ENCODE measurements at regions not wholly inside any gene's neighbourhood (a gene's known extent, or its start where the extent isn't known, plus 50 kb on each side); places are given as distances from the start of the nearest gene placed in this dataset.

DNA sequence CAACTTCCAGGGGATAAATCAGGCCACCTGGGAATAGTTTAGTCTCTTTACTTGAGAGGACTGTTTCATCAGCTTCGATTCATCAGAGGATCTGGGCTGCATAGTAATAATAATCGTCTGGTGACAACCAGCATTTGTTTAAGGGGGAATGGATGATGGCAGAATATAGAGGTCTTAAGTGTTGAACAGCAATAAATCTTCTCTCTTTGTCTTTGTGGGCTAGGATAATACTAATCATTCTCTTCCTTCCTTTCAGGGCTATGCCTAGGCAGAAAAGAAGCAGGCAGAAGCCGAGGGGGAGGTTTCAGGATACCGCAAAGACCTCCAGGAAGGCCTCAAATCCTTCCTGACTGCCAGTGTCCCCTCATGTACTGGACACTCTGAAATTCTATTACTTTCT, 150.4 kb upstream of the GAREM1 start:
- no peak for DNase-seq

GRCh38 chr18:32618546-32618945, 147.9 kb upstream of the GAREM1 start:
- no peak for DNase-seq

GRCh38 chr18:32613821-32614220, 143.1 kb upstream of the GAREM1 start:
- no peak for DNase-seq

DNA sequence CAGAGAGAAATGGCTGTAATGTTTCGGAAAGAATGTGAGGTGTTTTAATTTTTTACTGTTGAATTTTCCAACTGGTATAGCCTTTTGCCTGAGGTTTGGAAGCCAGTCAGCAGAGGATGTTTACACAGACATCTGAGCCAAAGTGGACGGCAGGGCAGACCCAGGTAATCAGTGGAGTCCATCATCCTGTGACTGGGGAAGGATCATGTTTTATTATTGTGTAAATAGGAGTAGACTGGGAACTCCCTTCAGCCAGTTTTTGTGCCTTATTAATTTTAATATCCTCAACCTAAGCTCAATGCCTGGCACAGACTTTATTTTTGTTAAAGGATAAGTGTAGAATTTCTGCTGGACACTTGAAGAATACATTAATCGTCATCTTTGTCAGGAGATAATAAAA, 142.0 kb upstream of the GAREM1 start:
- peak; percentile 95 for DNase-seq

- DNase-seq = no peak
These were observed 139.5 kb upstream of the GAREM1 start for GRCh38 chr18:32610176-32610575.

- no peak for DNase-seq
These were observed 137.1 kb upstream of the GAREM1 start for GRCh38 chr18:32607816-32608215.

GRCh38 chr18:32598144-32598543, 127.5 kb upstream of the GAREM1 start:
- DNase-seq = no peak

DNA sequence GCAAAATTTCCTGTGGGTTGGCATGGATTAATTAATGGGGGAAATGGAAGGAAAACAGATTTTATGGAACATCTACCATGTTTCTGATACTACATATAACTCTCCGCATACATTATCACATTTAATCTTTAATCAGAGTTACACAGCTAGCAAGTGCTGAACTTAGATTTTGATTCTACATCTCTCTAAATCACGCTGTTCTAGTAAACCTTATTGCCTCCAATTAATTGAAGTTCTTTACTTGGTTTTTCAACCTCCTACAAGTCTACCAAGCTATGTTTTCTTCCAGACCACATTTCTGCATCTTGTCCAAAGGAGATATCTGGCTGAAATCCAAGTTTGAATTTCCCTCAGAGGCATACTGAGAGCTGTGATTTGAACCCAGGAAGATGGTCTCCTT, 125.8 kb upstream of the GAREM1 start:
- DNase-seq = no peak

DNA sequence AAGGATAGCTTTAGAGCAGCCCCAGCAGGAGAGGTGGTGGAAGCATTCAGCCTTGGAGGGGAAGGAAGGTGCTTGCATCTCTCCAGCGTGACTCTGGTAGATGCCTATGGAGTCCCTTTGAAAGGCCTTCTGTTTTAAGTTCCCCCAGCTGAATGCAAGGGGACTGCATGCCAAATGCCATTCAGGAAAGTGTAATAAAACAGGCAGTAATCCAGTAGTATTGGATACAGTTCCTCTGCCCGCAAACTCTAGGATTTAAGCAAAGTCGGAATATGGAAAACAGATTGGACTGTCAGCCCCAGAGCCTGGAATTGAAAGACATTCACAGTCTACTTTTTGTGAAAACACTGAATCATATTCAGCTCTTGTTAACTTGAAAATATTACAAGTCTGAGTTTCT, 125.2 kb upstream of the GAREM1 start:
- DNase-seq = no peak

DNA sequence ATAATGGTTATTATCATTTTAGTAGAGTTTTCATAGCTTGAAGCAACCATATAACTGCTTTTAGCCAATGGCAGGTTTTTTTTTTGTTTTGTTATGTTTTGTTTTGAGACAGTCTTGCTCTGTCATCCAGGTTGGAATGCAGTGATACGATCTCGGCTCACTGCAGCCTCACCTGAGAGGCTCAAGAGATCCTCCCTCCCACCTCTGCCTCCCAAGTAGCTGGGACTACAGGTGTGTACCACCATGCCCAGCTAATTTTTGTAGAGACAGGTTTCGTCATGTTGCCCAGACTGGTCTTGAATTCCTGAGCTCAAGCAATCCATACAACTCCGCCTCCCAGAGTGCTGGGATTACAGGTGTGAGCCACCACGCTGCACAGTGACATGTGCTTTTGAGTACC, 117.5 kb upstream of the GAREM1 start:
- DNase-seq = no peak

DNA sequence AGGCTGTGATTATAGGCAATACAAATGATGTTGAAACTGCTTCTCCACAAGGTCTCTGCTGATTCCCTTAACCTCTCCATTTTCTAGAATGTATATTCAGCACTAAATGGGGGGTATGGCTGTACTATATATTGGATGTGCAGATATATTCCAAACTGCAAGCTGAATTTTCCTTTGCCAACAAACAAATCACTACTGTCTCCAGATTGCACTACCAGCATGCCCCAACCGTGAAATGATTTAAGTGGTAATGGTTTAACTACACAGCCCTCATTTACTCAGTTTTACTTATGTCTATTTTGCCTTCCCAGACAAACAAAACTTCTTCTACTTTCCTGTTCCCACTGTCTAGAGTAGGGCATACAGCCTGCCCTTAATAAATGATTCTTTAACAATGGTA, 112.7 kb upstream of the GAREM1 start:
- DNase-seq = no peak

GRCh38 chr18:32582455-32582854, 111.8 kb upstream of the GAREM1 start:
- no peak for DNase-seq

DNA sequence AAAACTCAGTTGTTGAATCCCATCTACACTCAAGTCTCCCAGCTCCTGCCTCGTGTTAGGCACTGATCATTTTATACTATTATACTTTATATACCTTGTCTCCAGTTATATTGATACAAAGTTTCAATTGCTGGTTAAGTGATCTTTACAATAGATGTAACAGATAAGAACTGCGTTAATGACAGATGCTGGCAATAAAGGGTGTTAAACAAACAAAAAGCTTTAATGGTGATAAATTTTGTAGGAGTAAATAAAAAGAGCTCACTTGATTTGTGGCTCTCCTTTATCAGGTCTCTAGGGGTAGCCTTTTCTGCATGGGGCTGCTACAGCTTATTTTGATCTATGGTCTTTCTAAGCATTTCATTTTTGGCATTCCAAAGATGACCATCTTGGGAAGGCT, 106.9 kb upstream of the GAREM1 start:
- DNase-seq = peak; percentile 78

DNA sequence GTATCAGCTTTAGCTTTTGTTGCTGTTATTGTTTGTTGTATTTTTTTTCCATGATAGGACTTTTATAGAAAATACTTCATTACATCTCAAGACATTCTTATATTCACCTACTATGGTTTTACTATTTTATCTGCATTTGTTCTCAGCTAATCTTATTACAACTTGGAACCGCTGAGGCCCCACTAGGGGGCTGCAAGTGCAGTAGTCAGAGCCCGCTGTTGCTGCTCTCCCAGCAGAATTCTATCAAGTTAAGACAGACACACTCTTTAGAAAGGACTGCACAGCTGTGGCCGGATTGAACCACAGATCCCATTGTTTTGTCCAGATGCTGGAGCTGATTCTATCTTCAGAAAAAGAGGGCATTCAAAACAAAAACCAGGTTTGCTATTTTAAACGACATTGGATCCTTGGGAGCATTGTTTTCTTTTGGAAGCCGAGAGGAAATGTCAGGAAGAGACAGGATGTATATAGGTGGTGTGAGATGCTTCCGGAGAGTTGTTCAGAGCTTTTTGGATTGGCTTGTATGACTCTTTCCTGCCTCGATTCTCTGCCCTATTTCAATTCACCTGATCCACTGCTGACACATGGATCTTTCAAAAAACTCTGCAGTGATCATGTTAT, 105.7 kb upstream of the GAREM1 start:
- no peak for DNase-seq

GRCh38 chr18:32566960-32567359, 96.3 kb upstream of the GAREM1 start:
- no peak for DNase-seq

- DNase-seq = no peak
These were observed 83.1 kb upstream of the GAREM1 start for GRCh38 chr18:32553640-32554365.

DNA sequence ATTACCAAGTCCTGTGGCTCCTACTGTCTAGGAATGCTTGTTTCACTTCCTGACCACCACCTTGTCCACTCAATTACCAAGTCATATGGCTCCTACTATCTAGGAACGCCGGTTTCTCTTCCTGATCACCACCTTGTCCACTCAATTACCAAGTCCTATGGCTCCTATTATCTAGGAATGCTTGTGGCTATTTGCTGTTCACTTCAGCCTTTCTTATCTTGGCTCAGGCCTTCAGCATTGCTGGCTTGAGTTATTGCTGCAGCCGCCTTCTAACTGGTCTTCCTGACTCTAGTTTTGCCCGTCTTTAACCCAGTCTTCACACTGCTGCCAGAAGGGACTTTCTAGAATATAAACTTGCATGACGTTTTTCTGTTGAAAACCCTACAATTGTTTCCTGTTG, 82.5 kb upstream of the GAREM1 start:
- DNase-seq = no peak

DNA sequence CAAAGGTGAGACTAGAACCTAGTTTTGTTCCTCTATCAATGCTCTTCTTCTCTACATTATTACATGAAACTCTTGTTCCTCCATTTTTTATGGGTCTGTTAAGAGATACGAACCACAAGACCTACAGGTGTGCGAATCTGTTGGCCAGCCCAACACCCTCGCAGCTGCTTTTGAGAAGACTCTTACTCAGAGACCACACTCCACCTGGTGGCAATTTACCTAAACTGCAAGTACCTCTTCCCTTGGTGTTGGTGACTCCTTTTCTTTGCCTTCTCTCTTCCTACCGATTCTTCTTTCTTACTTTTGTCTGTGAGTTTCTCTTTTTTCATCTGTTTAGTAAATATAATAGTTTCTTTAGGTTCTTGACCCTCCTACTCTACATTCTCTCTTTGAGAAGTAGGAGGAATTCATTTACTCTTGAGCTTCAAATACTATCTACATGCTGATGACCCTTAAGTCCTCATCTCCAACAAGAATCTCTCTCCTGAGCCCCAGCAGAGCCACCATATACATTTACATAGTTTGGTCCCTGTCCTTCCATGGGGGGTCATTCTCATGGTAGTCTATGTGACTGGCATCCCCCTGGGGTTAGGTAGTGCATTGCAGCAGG, 81.8 kb upstream of the GAREM1 start:
- DNase-seq = peak; percentile 94

DNA sequence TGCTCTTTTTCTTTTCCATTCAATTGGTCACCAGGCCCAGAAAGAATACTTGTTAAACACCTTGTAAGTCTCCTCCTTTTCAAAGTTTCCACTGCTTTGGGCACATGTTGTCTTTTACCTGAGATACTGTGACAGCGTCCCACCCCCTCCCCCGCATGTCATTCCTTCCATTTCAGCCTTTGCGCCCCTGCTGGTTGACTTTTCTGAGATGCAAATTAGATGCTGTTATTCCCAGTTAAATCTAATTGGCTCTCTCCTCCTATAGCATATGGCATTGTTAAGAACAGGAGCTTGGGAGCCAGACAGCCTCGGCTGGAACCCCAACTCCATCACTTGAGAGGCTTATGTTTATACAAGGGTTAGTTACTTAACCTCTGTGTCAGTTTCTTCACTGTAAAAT, 80.3 kb upstream of the GAREM1 start:
- DNase-seq = peak; percentile 30

DNA sequence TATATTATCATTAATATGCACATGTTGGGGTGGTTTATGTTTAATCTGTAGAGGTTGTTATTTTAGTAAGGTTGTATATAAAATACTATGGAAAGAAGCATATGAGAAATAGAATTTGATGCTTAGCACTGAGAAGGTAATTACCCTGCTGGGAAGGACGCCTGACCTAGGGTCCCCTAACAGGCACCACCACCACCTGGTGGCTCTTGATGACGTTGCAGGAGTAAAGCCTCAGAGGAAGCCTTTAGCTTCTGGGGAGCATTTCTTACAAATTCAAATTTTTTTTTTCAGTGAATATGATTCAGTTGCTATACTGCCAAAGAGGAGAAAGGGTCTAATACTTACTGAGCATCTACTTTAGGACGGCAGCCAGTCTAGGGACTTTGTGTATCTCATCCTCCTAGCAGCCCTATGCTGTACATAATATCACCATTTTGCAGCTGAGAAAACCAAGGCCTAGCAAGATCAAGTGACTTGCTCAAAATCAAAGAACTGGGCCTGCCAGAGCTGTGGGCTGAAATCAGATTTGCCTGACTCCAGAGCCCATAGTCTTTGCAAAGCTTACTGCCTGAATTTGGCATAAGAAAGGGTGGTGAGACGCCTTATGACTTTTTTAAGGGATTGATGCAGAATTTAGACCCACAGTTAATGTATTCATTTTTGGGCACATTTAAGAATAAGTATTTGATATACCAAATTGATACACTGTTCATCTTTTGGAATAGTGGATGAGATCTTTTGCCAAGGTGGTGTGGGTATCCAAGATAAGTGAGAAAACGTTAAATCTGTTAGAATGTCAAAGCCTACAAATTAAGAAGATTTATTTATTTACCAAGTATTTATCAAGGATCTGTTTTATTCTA, 78.8 kb upstream of the GAREM1 start:
- DNase-seq = peak; percentile 91

DNA sequence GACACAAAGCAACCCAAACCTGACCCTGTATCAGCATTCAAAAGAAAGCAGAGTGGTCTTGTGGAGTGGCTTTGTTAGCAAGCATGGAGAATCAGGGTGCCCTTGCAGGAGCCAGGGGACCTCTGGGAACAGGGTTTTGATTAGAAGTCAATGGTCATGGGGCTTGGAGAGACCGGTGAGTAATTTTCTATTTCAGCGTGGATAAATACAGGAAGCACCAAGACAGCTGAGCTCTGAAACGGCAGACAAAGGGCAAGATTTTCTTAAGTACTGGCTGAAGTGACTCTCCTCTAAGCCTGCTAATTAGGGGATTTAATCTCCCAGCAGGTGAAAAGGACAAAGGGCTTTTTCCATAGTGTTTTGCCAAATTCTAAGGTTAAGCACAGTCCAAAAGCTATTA, 78.0 kb upstream of the GAREM1 start:
- DNase-seq = peak; percentile 94

DNA sequence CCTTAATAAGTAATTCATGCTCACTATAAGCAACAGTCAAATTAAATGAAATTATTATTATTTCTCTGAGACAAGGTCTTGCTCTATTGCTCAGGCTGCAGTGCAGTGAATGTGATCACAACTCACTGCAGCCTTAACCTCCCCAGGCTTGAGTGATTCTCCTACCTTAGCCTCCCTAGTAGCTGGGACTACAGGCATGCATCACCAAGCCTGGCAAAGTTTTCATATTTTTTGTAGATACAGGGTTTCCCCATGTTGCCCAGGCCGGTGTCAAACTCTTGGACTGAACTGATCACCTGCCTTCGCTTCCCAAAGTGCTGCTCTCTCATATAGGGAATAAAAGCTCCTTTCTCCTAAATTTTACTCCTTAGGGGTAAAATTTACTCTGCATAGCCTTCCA, 74.9 kb upstream of the GAREM1 start:
- DNase-seq = no peak

DNA sequence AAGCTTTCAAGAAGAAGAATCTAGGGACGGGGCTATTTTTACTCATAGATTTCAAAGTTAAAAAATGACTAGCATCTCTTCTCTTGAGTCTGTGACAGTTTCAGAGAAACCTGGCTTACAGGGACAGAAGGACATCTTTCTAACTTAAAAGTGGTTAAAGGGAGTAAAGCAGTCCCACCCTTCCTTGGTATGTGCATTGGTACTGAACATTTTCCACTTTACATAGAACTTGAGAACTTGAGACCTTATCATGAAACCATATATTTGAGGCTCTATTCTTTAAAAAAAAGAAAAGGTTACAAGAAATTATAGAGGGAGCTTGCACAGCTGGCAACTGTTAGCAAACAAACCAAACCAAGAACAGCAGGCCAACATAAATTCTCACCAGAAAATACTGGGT, 73.4 kb upstream of the GAREM1 start:
- no peak for DNase-seq

All from NCI-H510A treated with DMSO at 0.1 percent for 48 hours (cell line).